ENCODE measurements at regions not wholly inside any gene's neighbourhood (a gene's known extent, or its start where the extent isn't known, plus 50 kb on each side); places are given as distances from the start of the nearest gene placed in this dataset.

- DNase-seq (ENCODE audit: low read depth in 2 of 2): no peak
Measured at GRCh38 chr12:130073721-130074120, 88.5 kb upstream of the FZD10 start.

GRCh38 chr12:130074661-130075406 is 87.4 kb upstream of the FZD10 start:
- DNase-seq (ENCODE audit: low read depth in 2 of 2): no peak

- DNase-seq (ENCODE audit: low read depth in 2 of 2): no peak
Measured at GRCh38 chr12:130075497-130076076, 86.7 kb upstream of the FZD10 start.

- DNase-seq (ENCODE audit: low read depth in 2 of 2): no peak
Measured at GRCh38 chr12:130076126-130076525, 86.1 kb upstream of the FZD10 start.

- peak in 1 of 2 donors; percentile 32 for DNase-seq (ENCODE audit: low read depth in 2 of 2)
Measured at GRCh38 chr12:130076752-130077151, 85.5 kb upstream of the FZD10 start.

GRCh38 chr12:130078852-130079251 is 83.4 kb upstream of the FZD10 start:
- no peak for DNase-seq (ENCODE audit: low read depth in 2 of 2)

- DNase-seq (ENCODE audit: low read depth in 2 of 2): no peak
Measured at GRCh38 chr12:130079279-130079678, 83.0 kb upstream of the FZD10 start.

- no peak for DNase-seq (ENCODE audit: low read depth in 2 of 2)
Measured at GRCh38 chr12:130080205-130080604, 82.1 kb upstream of the FZD10 start.

GRCh38 chr12:130081117-130081805 is 81.0 kb upstream of the FZD10 start:
- DNase-seq (ENCODE audit: low read depth in 2 of 2): peak in 1 of 2 donors; percentile 34

GRCh38 chr12:130083002-130083401 is 79.3 kb upstream of the FZD10 start:
- no peak for DNase-seq (ENCODE audit: low read depth in 2 of 2)

GRCh38 chr12:130083734-130084133 is 78.5 kb upstream of the FZD10 start:
- DNase-seq (ENCODE audit: low read depth in 2 of 2): peak in 1 of 2 donors; percentile 70

GRCh38 chr12:130084359-130084758 is 77.9 kb upstream of the FZD10 start:
- no peak for DNase-seq (ENCODE audit: low read depth in 2 of 2)

- DNase-seq (ENCODE audit: low read depth in 2 of 2): peak; percentile 50 to 69
Measured at GRCh38 chr12:130086248-130086647, 76.0 kb upstream of the FZD10 start.

- no peak for DNase-seq (ENCODE audit: low read depth in 2 of 2)
Measured at GRCh38 chr12:130086797-130087196, 75.5 kb upstream of the FZD10 start.

GRCh38 chr12:130087222-130087621 is 75.0 kb upstream of the FZD10 start:
- DNase-seq (ENCODE audit: low read depth in 2 of 2): no peak

GRCh38 chr12:130088504-130088903 is 73.8 kb upstream of the FZD10 start:
- DNase-seq (ENCODE audit: low read depth in 2 of 2): no peak

GRCh38 chr12:130090542-130090941 is 71.7 kb upstream of the FZD10 start:
- no peak for DNase-seq (ENCODE audit: low read depth in 2 of 2)

- no peak for DNase-seq (ENCODE audit: low read depth in 2 of 2)
Measured at GRCh38 chr12:130093380-130093779, 68.9 kb upstream of the FZD10 start.

- no peak for DNase-seq (ENCODE audit: low read depth in 2 of 2)
Measured at GRCh38 chr12:130097342-130097741, 64.9 kb upstream of the FZD10 start.

GRCh38 chr12:130097798-130098255 is 64.4 kb upstream of the FZD10 start:
- no peak for DNase-seq (ENCODE audit: low read depth in 2 of 2)

GRCh38 chr12:130098301-130099005 is 63.8 kb upstream of the FZD10 start:
- DNase-seq (ENCODE audit: low read depth in 2 of 2): no peak
